CD4-positive, alpha-beta T cell (primary cell): ENCODE measurements at regions not wholly inside any gene's neighbourhood (a gene's known extent, or its start where the extent isn't known, plus 50 kb on each side); places are given as distances from the start of the nearest gene placed in this dataset.

Experiments
- ATAC-seq: fragments of 200-7000 bp; cut with Tn5 transposase; one replicate; pipeline ENCODE4 v1.10.0; 2022; ENCODE audit warnings: mild to moderate bottlenecking; ENCODE audit not compliant: poor library complexity
- CTCF ChIA-PET: fragments of 350-600 bp; sonication (Branson Sonifier 250); formaldehyde crosslinking; loops from one replicate; lab custom pipeline; 2021; ENCODE audit warnings: antibody characterized with exemption, inconsistent platforms; lab: Charles Lee
- POLR2A ChIA-PET: fragments of 350-600 bp; sonication (Branson Sonifier 250); formaldehyde crosslinking; loops from one replicate; lab custom pipeline; 2021; ENCODE audit warnings: antibody characterized with exemption, inconsistent platforms; lab: Charles Lee
- DNase-seq, 14 experiments: peaks; one replicate each; pipeline ENCODE4 v3.0.0-alpha.2; 2013 to 2020; ENCODE audit warnings: mixed read lengths in 2 of 14
- H3K27ac ChIP-seq, 2 donors: one replicate each; pipeline versions ENCODE4 v1.5.1 to v1.7.0; 2013; ENCODE audit warnings: low read length in 2 of 2, low read depth in 1 of 2, mild to moderate bottlenecking in 1 of 2
- H3K27me3 ChIP-seq, 2 experiments: 1 replicate in 1 of 2; 2 replicates in 1 of 2; pipeline versions ENCODE4 v1.6.1 to v1.7.0; 2013; ENCODE audit warnings: low read length in 2 of 2, control low read depth in 1 of 2, mild to moderate bottlenecking in 1 of 2, moderate library complexity in 1 of 2; ENCODE audit not compliant: insufficient read depth in 2 of 2, control insufficient read depth in 1 of 2
- H3K36me3 ChIP-seq: one replicate; pipeline ENCODE4 v1.6.1; 2013; ENCODE audit warnings: low read length, control low read depth; ENCODE audit not compliant: insufficient read depth
- H3K4me1 ChIP-seq: one replicate; pipeline ENCODE4 v1.6.1; 2013; ENCODE audit warnings: low read length, control low read depth; ENCODE audit not compliant: insufficient read depth
- H3K4me3 ChIP-seq: one replicate; pipeline ENCODE4 v1.5.1; 2013; ENCODE audit warnings: mild to moderate bottlenecking, low read length, moderate library complexity
- H3K9me3 ChIP-seq, 2 experiments: 1 replicate in 1 of 2; 2 replicates in 1 of 2; pipeline versions ENCODE4 v1.6.1 to v1.7.0; 2013; ENCODE audit warnings: low read length in 2 of 2, mild to moderate bottlenecking in 2 of 2, control low read depth in 1 of 2, moderate library complexity in 1 of 2; ENCODE audit not compliant: control insufficient read depth in 1 of 2, insufficient read depth in 1 of 2
- H3K27ac Mint-ChIP-seq: one replicate; pipeline ENCODE4 v1.8.0; 2020; ENCODE audit warnings: mixed read lengths
- H3K27me3 Mint-ChIP-seq: one replicate; pipeline ENCODE4 v1.8.0; 2021; ENCODE audit warnings: mixed read lengths
- H3K36me3 Mint-ChIP-seq: one replicate; pipeline ENCODE4 v1.8.0; 2021; ENCODE audit warnings: low read depth, mixed read lengths
- H3K4me1 Mint-ChIP-seq: one replicate; pipeline ENCODE4 v1.8.0; 2021; ENCODE audit warnings: low read depth, mixed read lengths
- H3K4me3 Mint-ChIP-seq: one replicate; pipeline ENCODE4 v1.8.0; 2020; ENCODE audit warnings: mild to moderate bottlenecking, mixed read lengths
- H3K9me3 Mint-ChIP-seq: one replicate; pipeline ENCODE4 v1.8.0; 2020; ENCODE audit warnings: mixed read lengths
- intact Hi-C, 2 experiments: fragments of 100-400 bp; cut with DNase I in 1 of 2; cut with micrococcal nuclease in 1 of 2; formaldehyde crosslinking; loops; one replicate each; pipeline versions ENCODE4 v1.15.1 to v1.9.0; 2023 to 2025; cut with DNase I, micrococcal nuclease
- TF ChIP-seq, protein P1 (sequence below): fragments of 200-600 bp; IDR thresholded peaks from one replicate; pipeline ENCODE4 v1.8.0; 2022; ENCODE audit warnings: antibody characterized with exemption, mild to moderate bottlenecking

GRCh38 chr10:64369885-64370773 lies 848.9 kb downstream of the REEP3 start:
- POLR2A ChIA-PET = no interaction called here
- Mint-ChIP-seq H3K9me3 (no peaks in the 10 kb centered on the region), H3K27me3 (no peaks in the 10 kb centered on the region), H3K4me1 (no peaks in the 10 kb centered on the region), H3K27ac (no peak overlapping the region), H3K4me3 (no peak overlapping the region), H3K36me3 (no peaks in the 10 kb centered on the region)
- H3K4me3 ChIP-seq = no peak overlapping the region
- CTCF ChIA-PET = no interaction called here
- peaks cover 0 to 5% of the 10 kb centered on the region in 2 experiments for H3K9me3 ChIP-seq
- H3K27me3 ChIP-seq = no peaks in the 10 kb centered on the region
- no peak overlapping the region for H3K27ac ChIP-seq
- H3K4me1 ChIP-seq = no peaks in the 10 kb centered on the region
- intact Hi-C loops = no loop called here
- no peaks in the 10 kb centered on the region for H3K36me3 ChIP-seq
- ATAC-seq = no peak
- no peak for DNase-seq
- TF ChIP-seq, protein P1, sequence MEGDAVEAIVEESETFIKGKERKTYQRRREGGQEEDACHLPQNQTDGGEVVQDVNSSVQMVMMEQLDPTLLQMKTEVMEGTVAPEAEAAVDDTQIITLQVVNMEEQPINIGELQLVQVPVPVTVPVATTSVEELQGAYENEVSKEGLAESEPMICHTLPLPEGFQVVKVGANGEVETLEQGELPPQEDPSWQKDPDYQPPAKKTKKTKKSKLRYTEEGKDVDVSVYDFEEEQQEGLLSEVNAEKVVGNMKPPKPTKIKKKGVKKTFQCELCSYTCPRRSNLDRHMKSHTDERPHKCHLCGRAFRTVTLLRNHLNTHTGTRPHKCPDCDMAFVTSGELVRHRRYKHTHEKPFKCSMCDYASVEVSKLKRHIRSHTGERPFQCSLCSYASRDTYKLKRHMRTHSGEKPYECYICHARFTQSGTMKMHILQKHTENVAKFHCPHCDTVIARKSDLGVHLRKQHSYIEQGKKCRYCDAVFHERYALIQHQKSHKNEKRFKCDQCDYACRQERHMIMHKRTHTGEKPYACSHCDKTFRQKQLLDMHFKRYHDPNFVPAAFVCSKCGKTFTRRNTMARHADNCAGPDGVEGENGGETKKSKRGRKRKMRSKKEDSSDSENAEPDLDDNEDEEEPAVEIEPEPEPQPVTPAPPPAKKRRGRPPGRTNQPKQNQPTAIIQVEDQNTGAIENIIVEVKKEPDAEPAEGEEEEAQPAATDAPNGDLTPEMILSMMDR = no peak

DNA sequence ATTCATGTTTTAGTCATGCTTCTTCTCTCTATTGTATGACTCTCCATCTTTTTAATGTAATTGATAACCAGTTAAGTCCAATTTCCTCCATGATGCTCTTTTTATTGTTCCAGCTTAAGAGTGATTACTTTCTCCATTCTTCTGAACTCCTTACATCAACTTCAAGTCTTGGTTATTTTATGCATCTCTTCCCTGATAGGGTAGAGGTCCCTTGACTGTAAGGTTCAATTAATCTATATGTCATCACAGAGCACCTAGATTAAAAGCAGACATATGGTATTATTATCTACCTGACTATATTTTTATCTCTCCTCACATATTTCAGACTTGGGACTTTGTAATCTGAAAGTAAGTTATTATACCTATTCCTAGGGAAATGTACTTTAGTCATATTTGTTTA lies 853.1 kb downstream of the REEP3 start:
- ChIA-PET POLR2A (no interaction called here), CTCF (no interaction called here)
- Histone ChIP-seq H3K4me1 (no peaks in the 10 kb centered on the region), H3K36me3 (no peaks in the 10 kb centered on the region), H3K9me3 (peaks cover 0 to 9% of the 10 kb centered on the region in 2 experiments), H3K4me3 (no peak overlapping the region), H3K27ac (no peak overlapping the region), H3K27me3 (no peaks in the 10 kb centered on the region)
- DNase-seq (no peak), ATAC-seq (no peak)
- H3K27ac Mint-ChIP-seq = no peak overlapping the region
- no peaks in the 10 kb centered on the region for H3K27me3 Mint-ChIP-seq
- no peaks in the 10 kb centered on the region for H3K4me1 Mint-ChIP-seq
- intact Hi-C loops = no loop called here
- H3K36me3 Mint-ChIP-seq = no peaks in the 10 kb centered on the region
- TF ChIP-seq, protein P1 = no peak
- no peaks in the 10 kb centered on the region for H3K9me3 Mint-ChIP-seq
- no peak overlapping the region for H3K4me3 Mint-ChIP-seq

DNA sequence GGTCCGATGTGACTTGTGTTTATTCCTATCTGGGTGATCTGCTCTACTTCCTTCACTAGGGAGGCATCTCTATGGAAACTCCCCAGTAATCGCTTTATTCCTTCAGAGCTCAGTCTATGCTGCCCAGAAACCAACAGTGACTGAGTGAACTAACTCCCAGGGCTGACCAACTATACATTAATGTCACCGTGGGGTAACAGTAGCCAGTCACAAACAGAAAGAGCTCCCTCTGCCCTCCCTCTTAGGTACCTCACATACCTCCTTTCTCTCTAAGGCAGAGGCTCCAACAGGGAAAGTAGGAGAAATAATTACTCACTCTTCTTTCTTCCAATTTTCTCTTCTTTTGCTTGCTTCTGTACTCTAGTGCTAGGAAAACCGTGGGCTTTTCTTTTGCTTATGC lies 855.0 kb downstream of the REEP3 start:
- Histone ChIP-seq H3K4me1 (no peaks in the 10 kb centered on the region), H3K36me3 (no peaks in the 10 kb centered on the region), H3K4me3 (no peak overlapping the region), H3K27me3 (no peaks in the 10 kb centered on the region), H3K9me3 (peaks cover 0 to 9% of the 10 kb centered on the region in 2 experiments), H3K27ac (no peak overlapping the region)
- no peaks in the 10 kb centered on the region for H3K27me3 Mint-ChIP-seq
- H3K9me3 Mint-ChIP-seq = no peaks in the 10 kb centered on the region
- H3K36me3 Mint-ChIP-seq = no peaks in the 10 kb centered on the region
- DNase-seq (no peak), ATAC-seq (no peak)
- H3K27ac Mint-ChIP-seq = no peak overlapping the region
- H3K4me1 Mint-ChIP-seq = no peaks in the 10 kb centered on the region
- POLR2A ChIA-PET = no interaction called here
- no peak overlapping the region for H3K4me3 Mint-ChIP-seq
- CTCF ChIA-PET = no interaction called here
- TF ChIP-seq, protein P1 = no peak
- intact Hi-C loops = no loop called here
